HG03045 (cell line): ENCODE measurements at regions not wholly inside any gene's neighbourhood (a gene's known extent, or its start where the extent isn't known, plus 50 kb on each side); places are given as distances from the start of the nearest gene placed in this dataset.

Experiments
- ATAC-seq: cut with Tn5 transposase; IDR thresholded peaks from one replicate; pipeline ENCODE4 v1.9.1; 2021; ENCODE audit warnings: mild to moderate bottlenecking, moderate library complexity; ENCODE audit not compliant: unreplicated experiment

GRCh38 chr6:163663575-163663974 lies 249.1 kb downstream of the QKI start:
- ATAC-seq: no peak

- no peak for ATAC-seq
Observed at GRCh38 chr6:163662604-163663225, 248.2 kb downstream of the QKI start.

- peak; percentile 84 for ATAC-seq
Observed at GRCh38 chr6:163661272-163661671, 246.8 kb downstream of the QKI start.

- no peak for ATAC-seq
Observed at GRCh38 chr6:163659803-163660202, 245.3 kb downstream of the QKI start.

GRCh38 chr6:163655217-163656121 lies 241.0 kb downstream of the QKI start:
- ATAC-seq: no peak

- no peak for ATAC-seq
Observed at GRCh38 chr6:163651915-163652668, 237.6 kb downstream of the QKI start.

GRCh38 chr6:163651426-163651825 lies 236.9 kb downstream of the QKI start:
- ATAC-seq: no peak

GRCh38 chr6:163648868-163649267 lies 234.3 kb downstream of the QKI start:
- no peak for ATAC-seq

GRCh38 chr6:163647624-163648023 lies 233.1 kb downstream of the QKI start:
- no peak for ATAC-seq

GRCh38 chr6:163646866-163647265 lies 232.3 kb downstream of the QKI start:
- no peak for ATAC-seq

GRCh38 chr6:163646133-163646532 lies 231.6 kb downstream of the QKI start:
- no peak for ATAC-seq

GRCh38 chr6:163645560-163645959 lies 231.0 kb downstream of the QKI start:
- no peak for ATAC-seq

- ATAC-seq: no peak
Observed at GRCh38 chr6:163643866-163644265, 229.3 kb downstream of the QKI start.

GRCh38 chr6:163641706-163642105 lies 227.2 kb downstream of the QKI start:
- no peak for ATAC-seq

GRCh38 chr6:163640641-163641040 lies 226.1 kb downstream of the QKI start:
- no peak for ATAC-seq

- ATAC-seq: peak; percentile 84
Observed at GRCh38 chr6:163637524-163637923, 223.0 kb downstream of the QKI start.

GRCh38 chr6:163635731-163636364 lies 221.3 kb downstream of the QKI start:
- ATAC-seq: no peak

- no peak for ATAC-seq
Observed at GRCh38 chr6:163635315-163635714, 220.8 kb downstream of the QKI start.

GRCh38 chr6:163634211-163635171 lies 220.0 kb downstream of the QKI start:
- no peak for ATAC-seq

- no peak for ATAC-seq
Observed at GRCh38 chr6:163630991-163631390, 216.5 kb downstream of the QKI start.
